CD4-positive, alpha-beta T cell (primary cell): ENCODE measurements at regions not wholly inside any gene's neighbourhood (a gene's known extent, or its start where the extent isn't known, plus 50 kb on each side); places are given as distances from the start of the nearest gene placed in this dataset.

Experiments used
- ATAC-seq: fragments of 200-7000 bp; cut with Tn5 transposase; one replicate; pipeline ENCODE4 v1.10.0; 2022; ENCODE audit warnings: mild to moderate bottlenecking; ENCODE audit not compliant: poor library complexity
- CTCF ChIA-PET: fragments of 350-600 bp; sonication (Branson Sonifier 250); formaldehyde crosslinking; loops from one replicate; lab custom pipeline; 2021; ENCODE audit warnings: antibody characterized with exemption, inconsistent platforms; lab: Charles Lee
- POLR2A ChIA-PET: fragments of 350-600 bp; sonication (Branson Sonifier 250); formaldehyde crosslinking; loops from one replicate; lab custom pipeline; 2021; ENCODE audit warnings: antibody characterized with exemption, inconsistent platforms; lab: Charles Lee
- DNase-seq, 14 experiments: peaks; one replicate each; pipeline ENCODE4 v3.0.0-alpha.2; 2013 to 2020; ENCODE audit warnings: mixed read lengths in 2 of 14
- H3K27ac ChIP-seq, 2 donors: one replicate each; pipeline versions ENCODE4 v1.5.1 to v1.7.0; 2013; ENCODE audit warnings: low read length in 2 of 2, low read depth in 1 of 2, mild to moderate bottlenecking in 1 of 2
- H3K27me3 ChIP-seq, 2 experiments: 1 replicate in 1 of 2; 2 replicates in 1 of 2; pipeline versions ENCODE4 v1.6.1 to v1.7.0; 2013; ENCODE audit warnings: low read length in 2 of 2, control low read depth in 1 of 2, mild to moderate bottlenecking in 1 of 2, moderate library complexity in 1 of 2; ENCODE audit not compliant: insufficient read depth in 2 of 2, control insufficient read depth in 1 of 2
- H3K36me3 ChIP-seq: one replicate; pipeline ENCODE4 v1.6.1; 2013; ENCODE audit warnings: low read length, control low read depth; ENCODE audit not compliant: insufficient read depth
- H3K4me1 ChIP-seq: one replicate; pipeline ENCODE4 v1.6.1; 2013; ENCODE audit warnings: low read length, control low read depth; ENCODE audit not compliant: insufficient read depth
- H3K4me3 ChIP-seq: one replicate; pipeline ENCODE4 v1.5.1; 2013; ENCODE audit warnings: mild to moderate bottlenecking, low read length, moderate library complexity
- H3K9me3 ChIP-seq, 2 experiments: 1 replicate in 1 of 2; 2 replicates in 1 of 2; pipeline versions ENCODE4 v1.6.1 to v1.7.0; 2013; ENCODE audit warnings: low read length in 2 of 2, mild to moderate bottlenecking in 2 of 2, control low read depth in 1 of 2, moderate library complexity in 1 of 2; ENCODE audit not compliant: control insufficient read depth in 1 of 2, insufficient read depth in 1 of 2
- H3K27ac Mint-ChIP-seq: one replicate; pipeline ENCODE4 v1.8.0; 2020; ENCODE audit warnings: mixed read lengths
- H3K27me3 Mint-ChIP-seq: one replicate; pipeline ENCODE4 v1.8.0; 2021; ENCODE audit warnings: mixed read lengths
- H3K36me3 Mint-ChIP-seq: one replicate; pipeline ENCODE4 v1.8.0; 2021; ENCODE audit warnings: low read depth, mixed read lengths
- H3K4me1 Mint-ChIP-seq: one replicate; pipeline ENCODE4 v1.8.0; 2021; ENCODE audit warnings: low read depth, mixed read lengths
- H3K4me3 Mint-ChIP-seq: one replicate; pipeline ENCODE4 v1.8.0; 2020; ENCODE audit warnings: mild to moderate bottlenecking, mixed read lengths
- H3K9me3 Mint-ChIP-seq: one replicate; pipeline ENCODE4 v1.8.0; 2020; ENCODE audit warnings: mixed read lengths
- CTCF ChIP-seq: fragments of 200-600 bp; IDR thresholded peaks from one replicate; pipeline ENCODE4 v1.8.0; 2022; ENCODE audit warnings: antibody characterized with exemption, mild to moderate bottlenecking
- intact Hi-C, 2 experiments: fragments of 100-400 bp; cut with DNase I in 1 of 2; cut with micrococcal nuclease in 1 of 2; formaldehyde crosslinking; loops; one replicate each; pipeline versions ENCODE4 v1.15.1 to v1.9.0; 2023 to 2025; cut with DNase I, micrococcal nuclease

- DNase-seq: no peak
- Mint-ChIP-seq H3K36me3 (no peaks in the 10 kb centered on the region), H3K27me3 (peaks cover 25% of the 10 kb centered on the region), H3K4me1 (no peaks in the 10 kb centered on the region), H3K4me3 (no peak overlapping the region), H3K9me3 (no peaks in the 10 kb centered on the region), H3K27ac (no peak overlapping the region)
- Histone ChIP-seq H3K4me1 (no peaks in the 10 kb centered on the region), H3K27me3 (peaks cover 4% of the 10 kb centered on the region in 2 experiments), H3K9me3 (no peaks in the 10 kb centered on the region), H3K27ac (no peak overlapping the region), H3K36me3 (no peaks in the 10 kb centered on the region), H3K4me3 (no peak overlapping the region)
- no peak for ATAC-seq
- CTCF ChIA-PET: no interaction called here
- no peak for TF ChIP-seq CTCF
- intact Hi-C loops: no loop called here
- POLR2A ChIA-PET: no interaction called here
Measured at GRCh38 chr9:86599561-86599960, 245.4 kb upstream of the TUT7 start.

- no peaks in the 10 kb centered on the region for H3K9me3 ChIP-seq
- no peaks in the 10 kb centered on the region for H3K36me3 ChIP-seq
- no peaks in the 10 kb centered on the region for H3K4me1 ChIP-seq
- no peaks in the 10 kb centered on the region for H3K4me1 Mint-ChIP-seq
- H3K27ac ChIP-seq: no peak overlapping the region
- CTCF ChIA-PET: no interaction called here
- H3K4me3 Mint-ChIP-seq: no peak overlapping the region
- H3K36me3 Mint-ChIP-seq: no peaks in the 10 kb centered on the region
- intact Hi-C loops: no loop called here
- POLR2A ChIA-PET: no interaction called here
- ATAC-seq (no peak), DNase-seq (no peak)
- H3K27ac Mint-ChIP-seq: no peak overlapping the region
- H3K4me3 ChIP-seq: no peak overlapping the region
- H3K27me3 Mint-ChIP-seq: peaks cover 25% of the 10 kb centered on the region
- no peaks in the 10 kb centered on the region for H3K9me3 Mint-ChIP-seq
- H3K27me3 ChIP-seq: peaks cover 4% of the 10 kb centered on the region in 2 experiments
- TF ChIP-seq CTCF: no peak
Measured at GRCh38 chr9:86598411-86599239, 244.4 kb upstream of the TUT7 start.

- H3K9me3 Mint-ChIP-seq: no peaks in the 10 kb centered on the region
- no peaks in the 10 kb centered on the region for H3K4me1 ChIP-seq
- no peak overlapping the region for H3K27ac ChIP-seq
- no peak overlapping the region for H3K4me3 ChIP-seq
- intact Hi-C loops: no loop called here
- H3K4me1 Mint-ChIP-seq: no peaks in the 10 kb centered on the region
- peaks cover 0 to 4% of the 10 kb centered on the region in 2 experiments for H3K27me3 ChIP-seq
- no peak for ATAC-seq
- no peaks in the 10 kb centered on the region for H3K9me3 ChIP-seq
- no peak for TF ChIP-seq CTCF
- POLR2A ChIA-PET: no interaction called here
- no peak overlapping the region for H3K27ac Mint-ChIP-seq
- CTCF ChIA-PET: no interaction called here
- no peaks in the 10 kb centered on the region for H3K36me3 ChIP-seq
- no peak overlapping the region for H3K4me3 Mint-ChIP-seq
- H3K36me3 Mint-ChIP-seq: no peaks in the 10 kb centered on the region
- DNase-seq: no peak
- H3K27me3 Mint-ChIP-seq: peaks cover 8% of the 10 kb centered on the region
Measured at GRCh38 chr9:86594724-86595123, 240.5 kb upstream of the TUT7 start.
